Gastrocnemius medialis (tissue), 4 donors: ENCODE measurements at regions not wholly inside any gene's neighbourhood (a gene's known extent, or its start where the extent isn't known, plus 50 kb on each side); places are given as distances from the start of the nearest gene placed in this dataset.

Experiments
- ATAC-seq, 2 donors: fragments of 150-250 bp; one replicate each; pipeline ENCODE4 v1.9.1; 2016
- DNase-seq, 2 donors: peaks; one replicate each; pipeline ENCODE4 v3.0.0-alpha.2; 2019
- H3K27ac ChIP-seq, 4 donors: fragments of 200-600 bp; sonication (generic); 1 replicate in 1 of 4; 2 replicates in 3 of 4; pipeline ENCODE4 v1.5.1; 2016 to 2018; ENCODE audit warnings: mild to moderate bottlenecking in 2 of 4, moderate library complexity in 1 of 4
- H3K27me3 ChIP-seq, 3 donors: fragments of 200-600 bp; sonication (generic) in 2 of 3; 1 replicate in 1 of 3; 2 replicates in 2 of 3; pipeline versions ENCODE4 v1.5.1 to v1.6.0; 2016 to 2019; ENCODE audit warnings: mild to moderate bottlenecking in 1 of 3, moderate library complexity in 1 of 3
- H3K36me3 ChIP-seq, 2 donors: fragments of 200-600 bp; sonication (generic) in 1 of 2; one replicate each; pipeline ENCODE4 v1.5.1; 2017 to 2018
- H3K4me1 ChIP-seq, 2 donors: fragments of 200-600 bp; sonication (generic) in 1 of 2; one replicate each; pipeline ENCODE4 v1.5.1; 2016 to 2017; ENCODE audit warnings: mild to moderate bottlenecking in 2 of 2
- H3K4me3 ChIP-seq, 4 donors: fragments of 200-600 bp; sonication (generic) in 3 of 4; 1 replicate in 1 of 4; 2 replicates in 3 of 4; pipeline ENCODE4 v1.5.1; 2016 to 2019; ENCODE audit warnings: mild to moderate bottlenecking in 2 of 4
- H3K9me3 ChIP-seq, 3 donors: fragments of 200-600 bp; sonication (generic) in 2 of 3; 1 replicate in 1 of 3; 2 replicates in 2 of 3; pipeline ENCODE4 v1.5.1; 2016 to 2019
- CTCF ChIP-seq, 5 experiments: fragments of 450-650 bp in 3 of 5; fragments of 200-600 bp in 2 of 5; sonication (generic) in 2 of 5; IDR thresholded peaks in 4 of 5; conservative IDR thresholded peaks in 1 of 5; 1 replicate in 4 of 5; 2 replicates in 1 of 5; pipeline ENCODE4 v1.5.1; 2016 to 2019; ENCODE audit warnings: antibody characterized with exemption in 5 of 5, mild to moderate bottlenecking in 3 of 5, moderate library complexity in 3 of 5
- POLR2A ChIP-seq, 2 donors: fragments of 450-650 bp; IDR thresholded peaks; one replicate each; pipeline ENCODE4 v1.6.1; 2017; ENCODE audit warnings: antibody characterized with exemption in 2 of 2, mild to moderate bottlenecking in 2 of 2, moderate library complexity in 2 of 2
- in situ Hi-C, 4 donors: fragments of 200-750 bp; cut with MboI; loops; one replicate each; pipeline versions ENCODE4 v1.15.0 to v1.8.0; 2017; ENCODE audit warnings: low sequenced_read_pairs in 4 of 4
- intact Hi-C: fragments of 100-400 bp; cut with DNase I; formaldehyde crosslinking; loops from one replicate; pipeline ENCODE4 v1.15.1; 2023; ENCODE audit warnings: low total_unique reads

DNA sequence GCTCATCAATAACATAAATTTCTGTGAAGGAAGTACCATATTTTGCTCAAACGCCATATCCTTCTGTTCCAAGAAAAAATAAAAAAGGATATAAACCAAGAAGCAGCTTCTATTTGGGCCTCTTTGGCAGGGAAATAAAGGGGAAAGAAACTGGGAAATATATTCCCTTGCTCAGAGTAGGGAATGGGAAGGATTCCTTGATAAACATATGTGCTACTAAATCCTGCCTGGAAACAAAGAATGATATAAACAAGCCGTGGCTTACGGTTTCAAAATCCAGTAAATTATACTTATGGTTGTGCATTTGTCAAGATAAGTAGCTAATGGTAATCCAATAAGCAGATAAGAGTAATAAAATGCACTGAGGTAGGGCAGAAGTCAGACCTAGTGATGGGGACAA, 481.6 kb downstream of the NTRK2 start:
- Histone ChIP-seq H3K4me1 (no peaks in the 10 kb centered on the region), H3K27ac (no peak overlapping the region), H3K27me3 (no peaks in the 10 kb centered on the region), H3K4me3 (no peak overlapping the region), H3K9me3 (no peaks in the 10 kb centered on the region), H3K36me3 (no peaks in the 10 kb centered on the region)
- TF ChIP-seq POLR2A (IDR thresholded peaks at IDR 0.05) = no peak
- TF ChIP-seq CTCF (IDR thresholded peaks at IDR 0.05 in 4 of 5, conservative IDR thresholded peaks at IDR 0.05 in 1 of 5) = no peak
- intact Hi-C loops = no loop called here
- in situ Hi-C loops = no loop called here
- DNase-seq = no peak
- ATAC-seq = no peak

- TF ChIP-seq CTCF (IDR thresholded peaks at IDR 0.05 in 4 of 5, conservative IDR thresholded peaks at IDR 0.05 in 1 of 5) = no peak
- TF ChIP-seq POLR2A (IDR thresholded peaks at IDR 0.05) = no peak
- H3K9me3 ChIP-seq = no peaks in the 10 kb centered on the region
- intact Hi-C loops = no loop called here
- no peak overlapping the region for H3K4me3 ChIP-seq
- H3K36me3 ChIP-seq = no peaks in the 10 kb centered on the region
- no peak overlapping the region for H3K27ac ChIP-seq
- no peak for ATAC-seq
- no peaks in the 10 kb centered on the region for H3K27me3 ChIP-seq
- in situ Hi-C loops = no loop called here
- H3K4me1 ChIP-seq = no peaks in the 10 kb centered on the region
- no peak for DNase-seq
These were observed 477.6 kb downstream of the NTRK2 start for GRCh38 chr9:85147046-85147640.

- Histone ChIP-seq H3K4me3 (no peak overlapping the region), H3K9me3 (no peaks in the 10 kb centered on the region), H3K27me3 (no peaks in the 10 kb centered on the region), H3K27ac (no peak overlapping the region), H3K36me3 (no peaks in the 10 kb centered on the region), H3K4me1 (no peaks in the 10 kb centered on the region)
- in situ Hi-C loops (no loop called here), intact Hi-C loops (no loop called here)
- TF ChIP-seq POLR2A (IDR thresholded peaks at IDR 0.05) = no peak
- no peak for TF ChIP-seq CTCF (IDR thresholded peaks at IDR 0.05 in 4 of 5, conservative IDR thresholded peaks at IDR 0.05 in 1 of 5)
- DNase-seq (no peak), ATAC-seq (no peak)
These were observed 473.4 kb downstream of the NTRK2 start for GRCh38 chr9:85142968-85143367.

- Histone ChIP-seq H3K4me1 (no peaks in the 10 kb centered on the region), H3K27ac (no peak overlapping the region), H3K9me3 (no peaks in the 10 kb centered on the region), H3K27me3 (no peaks in the 10 kb centered on the region), H3K4me3 (no peak overlapping the region), H3K36me3 (no peaks in the 10 kb centered on the region)
- peak; percentile 52 to 70 for ATAC-seq
- in situ Hi-C loops = no loop called here
- DNase-seq = peak; percentile 19 to 48
- intact Hi-C loops = no loop called here
- TF ChIP-seq CTCF (IDR thresholded peaks at IDR 0.05 in 4 of 5, conservative IDR thresholded peaks at IDR 0.05 in 1 of 5) (no peak), POLR2A (IDR thresholded peaks at IDR 0.05) (no peak)
These were observed 473.0 kb downstream of the NTRK2 start for GRCh38 chr9:85142496-85142911.

GRCh38 chr9:85137696-85138095, 468.2 kb downstream of the NTRK2 start:
- TF ChIP-seq CTCF (IDR thresholded peaks at IDR 0.05 in 4 of 5, conservative IDR thresholded peaks at IDR 0.05 in 1 of 5) = no peak
- no peak for TF ChIP-seq POLR2A (IDR thresholded peaks at IDR 0.05)
- Histone ChIP-seq H3K9me3 (no peaks in the 10 kb centered on the region), H3K27ac (no peak overlapping the region), H3K27me3 (no peaks in the 10 kb centered on the region), H3K4me1 (no peaks in the 10 kb centered on the region), H3K36me3 (no peaks in the 10 kb centered on the region), H3K4me3 (no peak overlapping the region)
- ATAC-seq (no peak), DNase-seq (no peak)
- intact Hi-C loops (no loop called here), in situ Hi-C loops (no loop called here)
